WTC11 (cell line): ENCODE measurements at regions not wholly inside any gene's neighbourhood (a gene's known extent, or its start where the extent isn't known, plus 50 kb on each side); places are given as distances from the start of the nearest gene placed in this dataset.

Experiments used
- CTCF ChIP-seq: fragments of 200-600 bp; IDR thresholded peaks from 2 replicates; pipeline ENCODE4 v1.8.0; 2022; ENCODE audit warnings: antibody characterized with exemption
- FOXP4 ChIP-seq: sonication (generic); formaldehyde crosslinking; IDR thresholded peaks from 2 replicates; pipeline ENCODE4 v1.8.0; 2022; ENCODE audit warnings: mild to moderate bottlenecking, missing genetic modification reagents
- MAX ChIP-seq: sonication (generic); formaldehyde crosslinking; IDR thresholded peaks from 2 replicates; pipeline ENCODE4 v1.8.0; 2022; ENCODE audit warnings: mild to moderate bottlenecking, missing genetic modification reagents
- RORB ChIP-seq: fragments of 250-450 bp; sonication (Bioruptor Pico); IDR thresholded peaks from 2 replicates; pipeline ENCODE4 v1.9.0; 2021; ENCODE audit warnings: mild to moderate bottlenecking
- TP53 ChIP-seq: sonication (generic); formaldehyde crosslinking; IDR thresholded peaks from 2 replicates; pipeline ENCODE4 v1.8.1; 2023; ENCODE audit warnings: mild to moderate bottlenecking, missing genetic modification reagents
- ZBTB21 ChIP-seq: sonication (generic); formaldehyde crosslinking; IDR thresholded peaks from 2 replicates; pipeline ENCODE4 v1.8.1; 2023; ENCODE audit warnings: mild to moderate bottlenecking, missing genetic modification reagents, borderline replicate concordance
- ZNF317 ChIP-seq: sonication (generic); formaldehyde crosslinking; IDR thresholded peaks from 2 replicates; pipeline ENCODE4 v1.8.1; 2023; ENCODE audit warnings: low read depth, mild to moderate bottlenecking, moderate library complexity, missing genetic modification reagents, borderline replicate concordance
- ZNF396 ChIP-seq: fragments of 250-450 bp; sonication (Bioruptor Pico); IDR thresholded peaks from 2 replicates; pipeline ENCODE4 v1.8.0; 2021; ENCODE audit warnings: mild to moderate bottlenecking, moderate library complexity, borderline replicate concordance
- TF ChIP-seq, protein P1 (sequence below): fragments of 250-450 bp; sonication (Bioruptor Pico); IDR thresholded peaks from 2 replicates; pipeline ENCODE4 v1.9.0; 2021; ENCODE audit warnings: mild to moderate bottlenecking, borderline replicate concordance
- TF ChIP-seq, protein P2 (sequence below): sonication (generic); formaldehyde crosslinking; IDR thresholded peaks from 2 replicates; pipeline ENCODE4 v1.8.1; 2022; ENCODE audit warnings: low read depth, missing genetic modification reagents, borderline replicate concordance

GRCh38 chr9:728535-728934 lies 113.0 kb upstream of the DMRT1 start:
- TF ChIP-seq TP53 (no peak), MAX (CRISPR knock-in tag) (no peak), CTCF (no peak), ZNF396 (CRISPR knock-in tag) (no peak), ZNF317 (CRISPR knock-in tag) (no peak), RORB (CRISPR knock-in tag) (no peak), FOXP4 (no peak), ZBTB21 (no peak)
- TF ChIP-seq, protein P1, sequence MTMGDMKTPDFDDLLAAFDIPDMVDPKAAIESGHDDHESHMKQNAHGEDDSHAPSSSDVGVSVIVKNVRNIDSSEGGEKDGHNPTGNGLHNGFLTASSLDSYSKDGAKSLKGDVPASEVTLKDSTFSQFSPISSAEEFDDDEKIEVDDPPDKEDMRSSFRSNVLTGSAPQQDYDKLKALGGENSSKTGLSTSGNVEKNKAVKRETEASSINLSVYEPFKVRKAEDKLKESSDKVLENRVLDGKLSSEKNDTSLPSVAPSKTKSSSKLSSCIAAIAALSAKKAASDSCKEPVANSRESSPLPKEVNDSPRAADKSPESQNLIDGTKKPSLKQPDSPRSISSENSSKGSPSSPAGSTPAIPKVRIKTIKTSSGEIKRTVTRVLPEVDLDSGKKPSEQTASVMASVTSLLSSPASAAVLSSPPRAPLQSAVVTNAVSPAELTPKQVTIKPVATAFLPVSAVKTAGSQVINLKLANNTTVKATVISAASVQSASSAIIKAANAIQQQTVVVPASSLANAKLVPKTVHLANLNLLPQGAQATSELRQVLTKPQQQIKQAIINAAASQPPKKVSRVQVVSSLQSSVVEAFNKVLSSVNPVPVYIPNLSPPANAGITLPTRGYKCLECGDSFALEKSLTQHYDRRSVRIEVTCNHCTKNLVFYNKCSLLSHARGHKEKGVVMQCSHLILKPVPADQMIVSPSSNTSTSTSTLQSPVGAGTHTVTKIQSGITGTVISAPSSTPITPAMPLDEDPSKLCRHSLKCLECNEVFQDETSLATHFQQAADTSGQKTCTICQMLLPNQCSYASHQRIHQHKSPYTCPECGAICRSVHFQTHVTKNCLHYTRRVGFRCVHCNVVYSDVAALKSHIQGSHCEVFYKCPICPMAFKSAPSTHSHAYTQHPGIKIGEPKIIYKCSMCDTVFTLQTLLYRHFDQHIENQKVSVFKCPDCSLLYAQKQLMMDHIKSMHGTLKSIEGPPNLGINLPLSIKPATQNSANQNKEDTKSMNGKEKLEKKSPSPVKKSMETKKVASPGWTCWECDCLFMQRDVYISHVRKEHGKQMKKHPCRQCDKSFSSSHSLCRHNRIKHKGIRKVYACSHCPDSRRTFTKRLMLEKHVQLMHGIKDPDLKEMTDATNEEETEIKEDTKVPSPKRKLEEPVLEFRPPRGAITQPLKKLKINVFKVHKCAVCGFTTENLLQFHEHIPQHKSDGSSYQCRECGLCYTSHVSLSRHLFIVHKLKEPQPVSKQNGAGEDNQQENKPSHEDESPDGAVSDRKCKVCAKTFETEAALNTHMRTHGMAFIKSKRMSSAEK (CRISPR knock-in tag), result no peak
- TF ChIP-seq, protein P2, sequence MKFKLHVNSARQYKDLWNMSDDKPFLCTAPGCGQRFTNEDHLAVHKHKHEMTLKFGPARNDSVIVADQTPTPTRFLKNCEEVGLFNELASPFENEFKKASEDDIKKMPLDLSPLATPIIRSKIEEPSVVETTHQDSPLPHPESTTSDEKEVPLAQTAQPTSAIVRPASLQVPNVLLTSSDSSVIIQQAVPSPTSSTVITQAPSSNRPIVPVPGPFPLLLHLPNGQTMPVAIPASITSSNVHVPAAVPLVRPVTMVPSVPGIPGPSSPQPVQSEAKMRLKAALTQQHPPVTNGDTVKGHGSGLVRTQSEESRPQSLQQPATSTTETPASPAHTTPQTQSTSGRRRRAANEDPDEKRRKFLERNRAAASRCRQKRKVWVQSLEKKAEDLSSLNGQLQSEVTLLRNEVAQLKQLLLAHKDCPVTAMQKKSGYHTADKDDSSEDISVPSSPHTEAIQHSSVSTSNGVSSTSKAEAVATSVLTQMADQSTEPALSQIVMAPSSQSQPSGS, result no peak
